Calu3 (cell line): ENCODE measurements at regions not wholly inside any gene's neighbourhood (a gene's known extent, or its start where the extent isn't known, plus 50 kb on each side); places are given as distances from the start of the nearest gene placed in this dataset.

Source experiments
- BruUV-seq: library from RNA; stranded (reverse); fragments of 400-500 nt; replicated peaks from 2 replicates; lab custom pipeline; 2021; lab: Mats Ljungman, UMichigan
- CTCF ChIA-PET: fragments of 300-600 bp; sonication (Branson Sonifier 250); formaldehyde crosslinking; loops from one replicate; lab custom pipeline; 2022; ENCODE audit warnings: antibody characterized with exemption; lab: Charles Lee
- DNase-seq: peaks from one replicate; pipeline ENCODE4 v3.0.0; 2022
- H3K27ac Mint-ChIP-seq: one replicate; pipeline ENCODE4 v1.8.0; 2022; ENCODE audit warnings: mixed read lengths; ENCODE audit not compliant: unreplicated experiment
- H3K27me3 Mint-ChIP-seq: one replicate; pipeline ENCODE4 v1.8.0; 2022; ENCODE audit warnings: mixed read lengths; ENCODE audit not compliant: unreplicated experiment
- H3K36me3 Mint-ChIP-seq: one replicate; pipeline ENCODE4 v1.8.0; 2022; ENCODE audit warnings: mild to moderate bottlenecking, moderate library complexity, mixed read lengths; ENCODE audit not compliant: insufficient read depth, unreplicated experiment
- H3K4me1 Mint-ChIP-seq: one replicate; pipeline ENCODE4 v1.8.0; 2022; ENCODE audit warnings: mild to moderate bottlenecking, low read depth, mixed read lengths; ENCODE audit not compliant: unreplicated experiment
- H3K4me3 Mint-ChIP-seq: one replicate; pipeline ENCODE4 v1.8.0; 2022; ENCODE audit warnings: mild to moderate bottlenecking, low read depth, moderate library complexity, mixed read lengths; ENCODE audit not compliant: unreplicated experiment
- H3K9me3 Mint-ChIP-seq: one replicate; pipeline ENCODE4 v1.8.0; 2022; ENCODE audit warnings: low read depth, mixed read lengths; ENCODE audit not compliant: unreplicated experiment
- intact Hi-C: fragments of 100-400 bp; cut with micrococcal nuclease; formaldehyde crosslinking; loops from one replicate; pipeline ENCODE4 v1.10.0; 2022; ENCODE audit not compliant: unreplicated experiment
- TF ChIP-seq, protein P1 (sequence below): fragments of 200-600 bp; IDR thresholded peaks from one replicate; pipeline ENCODE4 v1.8.0; 2022; ENCODE audit warnings: antibody characterized with exemption; ENCODE audit not compliant: unreplicated experiment

DNA sequence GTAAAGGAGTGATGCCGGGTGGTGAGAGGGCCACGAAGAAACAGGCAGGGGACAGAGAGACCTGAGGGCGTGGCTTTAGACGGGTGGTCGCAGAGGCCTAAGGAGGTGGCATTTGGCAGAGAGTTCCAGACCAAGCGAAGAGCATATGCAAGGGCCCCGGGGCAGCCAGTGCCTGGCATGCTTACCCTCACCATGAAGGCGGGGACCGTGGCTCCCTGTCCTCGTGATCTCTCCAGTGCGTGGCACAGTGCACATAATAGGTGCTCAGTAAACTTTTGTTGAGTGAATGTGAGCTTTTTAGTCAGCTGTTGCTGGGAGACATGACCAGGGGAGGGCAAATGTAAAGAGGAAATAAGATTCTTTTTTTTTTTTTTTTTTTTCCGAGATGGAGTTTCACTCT is 245.6 kb upstream of the GSE1 start:
- intact Hi-C loops, result no loop called here
- Mint-ChIP-seq H3K27me3 (peaks cover 69% of the 10 kb centered on the region), H3K27ac (no peak overlapping the region), H3K4me1 (peaks cover 13% of the 10 kb centered on the region), H3K36me3 (no peaks in the 10 kb centered on the region), H3K4me3 (no peak overlapping the region), H3K9me3 (no peaks in the 10 kb centered on the region)
- no TSS peak for BruUV-seq
- DNase-seq, result no peak
- TF ChIP-seq, protein P1, sequence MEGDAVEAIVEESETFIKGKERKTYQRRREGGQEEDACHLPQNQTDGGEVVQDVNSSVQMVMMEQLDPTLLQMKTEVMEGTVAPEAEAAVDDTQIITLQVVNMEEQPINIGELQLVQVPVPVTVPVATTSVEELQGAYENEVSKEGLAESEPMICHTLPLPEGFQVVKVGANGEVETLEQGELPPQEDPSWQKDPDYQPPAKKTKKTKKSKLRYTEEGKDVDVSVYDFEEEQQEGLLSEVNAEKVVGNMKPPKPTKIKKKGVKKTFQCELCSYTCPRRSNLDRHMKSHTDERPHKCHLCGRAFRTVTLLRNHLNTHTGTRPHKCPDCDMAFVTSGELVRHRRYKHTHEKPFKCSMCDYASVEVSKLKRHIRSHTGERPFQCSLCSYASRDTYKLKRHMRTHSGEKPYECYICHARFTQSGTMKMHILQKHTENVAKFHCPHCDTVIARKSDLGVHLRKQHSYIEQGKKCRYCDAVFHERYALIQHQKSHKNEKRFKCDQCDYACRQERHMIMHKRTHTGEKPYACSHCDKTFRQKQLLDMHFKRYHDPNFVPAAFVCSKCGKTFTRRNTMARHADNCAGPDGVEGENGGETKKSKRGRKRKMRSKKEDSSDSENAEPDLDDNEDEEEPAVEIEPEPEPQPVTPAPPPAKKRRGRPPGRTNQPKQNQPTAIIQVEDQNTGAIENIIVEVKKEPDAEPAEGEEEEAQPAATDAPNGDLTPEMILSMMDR, result no peak
- CTCF ChIA-PET, result interaction anchor here (0.7 to 1.1 kb wide), 2 partner anchors 13 to 320 kb away, joined by 3 read pairs; no protein-coding TSS in a partner anchor

GRCh38 chr16:85369060-85369459 is 244.1 kb upstream of the GSE1 start:
- Mint-ChIP-seq H3K27ac (no peak overlapping the region), H3K4me3 (no peak overlapping the region), H3K36me3 (no peaks in the 10 kb centered on the region), H3K4me1 (peaks cover 12% of the 10 kb centered on the region), H3K9me3 (no peaks in the 10 kb centered on the region), H3K27me3 (peaks cover 59% of the 10 kb centered on the region)
- DNase-seq, result no peak
- intact Hi-C loops, result no loop called here
- CTCF ChIA-PET, result interaction anchor here (0.7 to 1.2 kb wide), 3 partner anchors 17 to 194 kb away, joined by 3 read pairs; no protein-coding TSS in a partner anchor
- TF ChIP-seq, protein P1, result no peak
- no TSS peak for BruUV-seq

- H3K27ac Mint-ChIP-seq, result no peak overlapping the region
- H3K27me3 Mint-ChIP-seq, result peaks cover 53% of the 10 kb centered on the region
- TF ChIP-seq, protein P1, result peak; percentile 94
- CTCF ChIA-PET, result interaction anchor here (0.7 to 1.4 kb wide), 4 partner anchors 8 to 193 kb away, joined by 3 read pairs; no protein-coding TSS in a partner anchor
- no peaks in the 10 kb centered on the region for H3K36me3 Mint-ChIP-seq
- no peaks in the 10 kb centered on the region for H3K9me3 Mint-ChIP-seq
- peak; percentile 81 for DNase-seq
- BruUV-seq, result no TSS peak
- intact Hi-C loops, result no loop called here
- no peak overlapping the region for H3K4me3 Mint-ChIP-seq
- H3K4me1 Mint-ChIP-seq, result peaks cover 3% of the 10 kb centered on the region
Measured at GRCh38 chr16:85369741-85370528, 243.2 kb upstream of the GSE1 start.

GRCh38 chr16:85370543-85370880 is 242.6 kb upstream of the GSE1 start:
- no peaks in the 10 kb centered on the region for H3K4me1 Mint-ChIP-seq

More at GRCh38 chr16:85370543-85370880, 242.6 kb upstream of the GSE1 start:
- DNase-seq, result no peak
- Mint-ChIP-seq H3K27me3 (peaks cover 53% of the 10 kb centered on the region), H3K4me3 (no peak overlapping the region), H3K27ac (no peak overlapping the region), H3K9me3 (no peaks in the 10 kb centered on the region), H3K36me3 (no peaks in the 10 kb centered on the region)
- CTCF ChIA-PET, result interaction anchor here (0.7 to 1.4 kb wide), 3 partner anchors 9 to 136 kb away, joined by 3 read pairs; no protein-coding TSS in a partner anchor
- TF ChIP-seq, protein P1, result no peak
- intact Hi-C loops, result no loop called here
- BruUV-seq, result no TSS peak
